Activated CD4-positive, CD25-positive, alpha-beta regulatory T cell (primary cell): ENCODE measurements at regions not wholly inside any gene's neighbourhood (a gene's known extent, or its start where the extent isn't known, plus 50 kb on each side); places are given as distances from the start of the nearest gene placed in this dataset.

ENCODE experiments used
- DNase-seq, 4 experiments: peaks; one replicate each; lab custom pipeline; 2025; lab: John Stamatoyannopoulos, UW

DNA sequence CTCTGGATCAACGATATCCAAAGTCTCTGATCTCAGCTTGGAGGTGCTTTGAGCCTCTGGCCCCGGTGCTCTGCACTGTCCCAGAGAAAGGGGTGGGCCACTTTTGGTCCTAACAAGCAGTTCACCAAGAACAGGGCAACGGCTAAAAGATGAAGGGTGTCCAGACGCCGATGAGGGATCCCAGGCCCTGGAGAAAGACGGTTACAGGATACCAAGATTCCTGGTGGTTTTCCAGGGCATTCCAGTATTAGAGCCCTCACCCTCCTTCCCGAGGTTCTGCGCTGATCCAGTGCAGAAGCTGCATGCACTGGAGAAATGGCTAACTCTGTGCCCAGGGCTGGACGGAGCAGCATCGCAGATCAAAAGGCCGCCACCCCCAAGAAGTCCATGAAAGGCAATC is 149.9 kb upstream of the IRF2BP2 start:
- DNase-seq = no peak

- peak in 1 of 4 experiments; percentile 27 for DNase-seq
These were observed 148.9 kb upstream of the IRF2BP2 start for GRCh38 chr1:234758851-234759250.

- DNase-seq = no peak
These were observed 146.9 kb upstream of the IRF2BP2 start for GRCh38 chr1:234756857-234757256.

DNA sequence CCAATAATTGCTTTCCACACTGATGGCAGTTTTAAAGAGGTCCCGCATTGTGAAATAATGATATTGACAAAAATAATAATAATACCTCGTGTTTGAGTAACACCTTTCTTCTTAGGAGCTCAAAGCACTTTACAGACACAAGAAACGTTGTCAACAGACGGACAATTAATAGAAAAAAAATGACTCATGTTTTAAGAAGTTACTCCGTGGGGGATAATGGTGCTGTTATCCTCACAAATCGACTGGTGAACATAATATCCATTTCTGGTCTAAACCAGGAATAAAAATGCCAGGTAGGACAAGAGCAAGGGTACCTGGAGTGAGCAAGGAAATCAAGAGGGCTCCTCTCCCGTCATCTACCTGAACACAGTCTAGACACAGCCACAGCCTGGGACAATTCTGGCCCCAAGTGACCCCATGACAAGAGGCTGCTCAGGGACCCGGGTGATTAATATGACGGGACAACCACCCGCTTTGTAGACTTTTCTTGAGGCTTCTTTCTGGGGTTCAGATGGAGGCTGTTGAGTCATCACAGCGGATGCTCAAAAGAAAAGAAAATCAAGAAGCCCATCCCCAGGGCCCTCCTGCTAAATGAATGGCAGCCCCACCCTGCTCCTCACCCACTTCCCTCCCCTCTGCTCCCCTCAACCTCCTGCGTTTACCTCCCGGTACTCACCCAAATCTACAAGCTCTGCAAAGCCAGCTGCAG is 146.2 kb upstream of the IRF2BP2 start:
- DNase-seq = no peak

GRCh38 chr1:234755449-234755863 is 145.5 kb upstream of the IRF2BP2 start:
- DNase-seq = no peak

- DNase-seq = no peak
These were observed 144.0 kb upstream of the IRF2BP2 start for GRCh38 chr1:234753979-234754378.

DNA sequence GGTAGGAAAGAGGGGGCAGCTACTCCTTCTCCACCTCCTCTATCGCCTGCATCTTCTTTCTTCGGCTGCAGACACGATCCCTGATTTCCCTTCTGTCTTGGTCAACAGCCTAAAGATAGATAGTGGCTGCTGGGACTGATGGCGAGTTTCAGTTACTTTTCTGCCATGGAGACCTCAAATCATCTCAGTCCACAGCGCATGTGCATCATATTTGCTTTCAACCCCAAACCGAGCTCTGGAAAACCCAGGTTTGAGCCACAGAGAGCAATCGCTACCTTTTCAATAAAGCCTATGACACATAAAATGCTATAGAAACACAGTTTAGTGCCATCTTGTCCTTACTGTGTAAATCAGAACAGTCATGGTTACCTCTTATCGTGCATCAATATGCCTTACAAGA is 142.9 kb upstream of the IRF2BP2 start:
- no peak for DNase-seq

DNA sequence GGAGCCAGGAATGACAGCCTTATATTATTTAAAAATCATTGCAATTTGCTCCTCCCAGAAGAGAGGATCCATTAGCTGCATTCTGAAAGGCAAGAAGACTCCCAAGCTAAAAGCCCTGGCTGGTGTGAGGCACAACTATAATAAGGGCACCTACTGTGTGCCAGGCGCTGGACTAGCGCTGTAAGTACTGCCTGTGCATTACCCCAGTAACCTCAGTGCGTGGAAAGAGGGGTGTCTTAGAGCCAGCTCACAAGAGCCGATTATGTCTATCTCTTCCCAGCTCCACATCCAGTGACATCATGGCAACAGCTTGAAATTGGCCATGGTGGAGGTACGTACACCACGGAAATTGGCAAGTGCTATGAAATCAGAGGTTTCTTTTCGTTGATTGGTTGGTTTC is 141.7 kb upstream of the IRF2BP2 start:
- DNase-seq = no peak

GRCh38 chr1:234750922-234751627 is 141.1 kb upstream of the IRF2BP2 start:
- no peak for DNase-seq

- DNase-seq = no peak
These were observed 138.7 kb upstream of the IRF2BP2 start for GRCh38 chr1:234748713-234749112.

DNA sequence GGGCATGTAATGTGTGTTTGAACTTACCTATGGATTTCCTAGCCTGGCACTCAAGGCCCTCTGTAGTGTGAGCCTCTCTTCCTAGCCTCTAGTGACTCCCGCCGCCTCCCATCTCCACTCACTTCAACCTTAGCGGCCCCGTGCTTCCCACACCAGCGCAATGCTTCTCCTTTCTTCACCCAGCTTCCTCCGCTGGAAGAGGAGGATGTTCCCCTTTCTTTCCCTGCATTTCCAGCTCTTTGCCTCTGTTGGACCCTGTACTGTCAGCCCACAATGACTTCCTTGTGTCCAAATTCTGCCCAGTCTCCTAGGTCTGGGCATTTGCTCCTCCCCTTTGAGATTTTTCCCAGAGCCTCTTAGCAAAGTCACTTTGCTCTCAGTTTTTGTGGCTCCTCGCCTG is 138.1 kb upstream of the IRF2BP2 start:
- no peak for DNase-seq

DNA sequence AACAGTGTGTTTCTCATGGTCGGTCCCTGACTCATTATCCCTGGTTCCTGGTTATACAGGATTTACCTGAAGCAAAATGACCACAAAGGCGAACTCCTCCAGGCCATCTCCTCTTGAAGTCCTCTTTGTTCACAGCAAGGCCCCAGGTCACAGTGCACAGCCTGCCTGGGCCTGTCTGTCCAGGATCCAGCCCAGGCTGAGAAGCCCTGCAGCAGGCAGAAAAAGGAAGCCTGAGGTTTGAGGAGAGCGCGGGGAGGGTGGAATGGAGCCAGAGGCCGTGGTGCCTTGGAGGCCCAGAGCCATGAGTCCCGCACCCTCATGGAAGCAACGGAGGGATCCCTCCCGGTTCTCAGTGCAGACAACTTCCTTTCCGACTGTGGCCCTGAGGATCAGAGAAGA is 136.8 kb upstream of the IRF2BP2 start:
- DNase-seq = no peak

GRCh38 chr1:234745844-234746797 is 136.1 kb upstream of the IRF2BP2 start:
- DNase-seq = no peak

- DNase-seq = no peak
These were observed 135.3 kb upstream of the IRF2BP2 start for GRCh38 chr1:234745276-234745675.

DNA sequence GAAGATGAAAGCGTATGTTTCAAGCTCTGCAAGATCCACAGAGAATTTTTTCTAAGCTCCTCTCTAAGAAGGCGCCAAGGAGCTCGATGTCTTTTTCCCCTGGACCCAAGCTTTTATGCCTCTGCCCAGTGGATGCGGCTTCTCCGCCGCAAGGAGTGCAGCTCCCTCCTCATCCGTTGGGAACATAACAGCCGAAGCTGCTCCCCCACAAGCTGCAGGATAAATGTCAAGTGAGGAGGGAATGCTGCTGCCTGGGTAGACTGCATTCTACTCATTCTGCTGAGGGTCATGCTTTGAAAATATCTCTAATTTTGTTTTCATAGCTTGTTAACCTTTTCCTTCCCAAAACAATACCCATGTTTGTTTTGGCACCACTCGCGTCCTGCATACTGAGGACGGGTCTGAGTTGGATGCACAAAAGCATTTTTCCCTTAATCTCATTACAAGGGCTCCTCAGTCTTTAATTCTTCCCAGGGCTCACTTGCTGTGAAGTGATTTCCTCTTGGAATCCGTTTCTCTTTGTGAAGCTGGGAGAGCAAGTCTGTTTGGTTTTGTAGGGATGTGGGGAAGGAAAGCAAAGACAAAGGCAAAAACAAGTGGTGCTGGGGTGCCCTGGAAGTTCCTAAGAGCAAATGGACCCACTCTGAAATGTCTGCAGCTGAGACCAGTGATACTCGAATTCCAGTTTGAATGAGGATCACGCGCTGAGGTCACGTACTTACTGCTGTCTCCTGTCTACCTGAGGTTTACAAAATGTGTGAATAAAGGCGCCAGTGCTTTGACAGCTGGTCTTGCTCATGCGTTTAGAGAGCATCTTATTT is 134.0 kb upstream of the IRF2BP2 start:
- no peak for DNase-seq

DNA sequence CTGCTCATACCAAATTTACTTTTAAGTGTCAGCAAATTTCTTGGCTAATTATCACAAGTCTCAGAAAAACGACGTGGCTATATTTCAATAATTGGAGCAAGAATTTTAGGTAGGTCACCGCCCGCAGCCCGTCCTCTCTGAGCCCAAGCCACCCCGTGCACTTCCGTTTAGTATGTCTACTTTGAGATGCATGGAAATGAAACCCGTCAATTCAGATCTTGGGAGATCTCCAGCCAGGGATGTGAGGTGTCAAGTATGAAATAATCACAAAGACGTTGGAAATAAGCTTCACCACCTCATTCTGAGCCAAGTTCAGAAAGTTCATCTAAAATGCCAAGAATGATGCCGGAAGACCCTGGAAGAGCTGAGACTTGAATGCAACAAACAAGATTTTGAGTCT is 132.6 kb upstream of the IRF2BP2 start:
- no peak for DNase-seq

GRCh38 chr1:234737967-234738314 is 128.0 kb upstream of the IRF2BP2 start:
- no peak for DNase-seq

DNA sequence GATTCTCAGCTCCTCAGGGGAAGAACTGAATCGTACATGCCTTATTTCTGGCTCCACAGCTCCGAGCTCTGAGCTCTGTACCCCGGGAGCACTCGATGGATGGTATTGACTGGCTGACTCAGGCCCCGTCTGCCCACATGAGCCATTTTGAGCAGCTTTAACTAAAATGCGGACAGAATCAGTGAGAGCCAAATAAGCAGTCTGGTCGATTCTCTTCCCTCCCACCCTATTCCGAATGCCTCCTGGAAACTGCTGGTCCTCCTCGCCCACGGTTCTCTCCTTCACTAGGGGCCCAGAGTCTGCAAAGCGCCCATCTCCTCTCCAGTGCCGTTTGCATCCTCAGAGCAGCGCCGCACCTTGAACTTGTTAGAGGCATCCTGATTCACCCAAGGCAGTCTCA is 125.9 kb upstream of the IRF2BP2 start:
- no peak for DNase-seq

GRCh38 chr1:234735476-234735875 is 125.5 kb upstream of the IRF2BP2 start:
- no peak for DNase-seq

DNA sequence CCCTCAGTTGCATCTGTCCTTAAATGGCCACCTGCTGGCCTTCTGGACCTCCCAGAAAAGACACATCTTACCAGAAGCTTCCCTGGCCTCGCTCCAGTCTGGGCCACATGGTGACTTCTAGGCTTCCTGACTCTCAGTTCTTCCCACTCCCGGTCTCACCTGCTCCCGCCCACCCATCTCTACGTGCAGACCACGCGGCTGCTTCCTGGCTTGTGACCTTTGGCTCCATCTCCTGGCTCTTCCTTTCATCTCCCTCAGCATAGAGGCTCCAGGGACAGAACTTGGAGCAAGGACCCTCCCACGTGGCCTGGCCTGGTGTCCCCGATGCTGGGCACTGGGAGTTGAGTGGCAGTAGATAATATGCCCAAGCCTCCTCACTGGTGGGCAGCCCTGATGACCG is 124.9 kb upstream of the IRF2BP2 start:
- DNase-seq = no peak

DNA sequence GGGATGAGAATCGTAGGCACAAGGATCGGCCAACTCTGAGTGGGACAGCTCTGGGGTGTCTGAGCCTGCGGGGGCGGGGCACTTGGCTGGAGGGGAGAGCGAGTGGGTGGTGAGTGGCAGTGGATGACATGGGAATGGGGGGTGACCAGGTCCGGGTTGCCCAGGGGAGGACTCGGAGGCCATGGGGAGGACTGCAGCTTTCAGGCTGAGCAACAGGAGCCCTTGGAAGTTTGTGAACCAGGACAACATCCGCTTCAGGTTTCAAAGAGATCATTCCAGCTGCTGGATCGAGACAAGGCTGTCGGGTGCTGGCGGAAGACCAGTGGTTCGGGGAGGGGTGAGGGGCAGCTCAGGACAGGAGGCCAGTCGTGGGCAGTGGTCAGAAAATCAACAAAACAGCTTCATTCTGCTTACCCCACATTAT is 124.4 kb upstream of the IRF2BP2 start:
- no peak for DNase-seq

- DNase-seq = no peak
These were observed 123.4 kb upstream of the IRF2BP2 start for GRCh38 chr1:234733427-234733826.
